WERI-Rb-1 (cell line): ENCODE measurements at regions not wholly inside any gene's neighbourhood (a gene's known extent, or its start where the extent isn't known, plus 50 kb on each side); places are given as distances from the start of the nearest gene placed in this dataset.

Source experiments
- DNase-seq: peaks from one replicate; pipeline ENCODE4 v3.0.0-alpha.2; 2020
- H3K27ac ChIP-seq: fragments of 250-450 bp; sonication (Bioruptor Pico); 2 replicates; pipeline ENCODE4 v1.5.1; 2020; ENCODE audit warnings: mild to moderate bottlenecking, moderate library complexity
- H3K27me3 ChIP-seq: fragments of 250-450 bp; sonication (Bioruptor Pico); 2 replicates; pipeline ENCODE4 v1.5.1; 2021; ENCODE audit warnings: mild to moderate bottlenecking, low read depth, moderate library complexity; ENCODE audit not compliant: insufficient read depth, severe bottlenecking
- H3K36me3 ChIP-seq: fragments of 250-450 bp; sonication (Bioruptor Pico); 2 replicates; pipeline ENCODE4 v1.5.1; 2020; ENCODE audit warnings: mild to moderate bottlenecking, moderate library complexity
- H3K4me3 ChIP-seq: 2 replicates; pipeline ENCODE4 v1.5.1; 2011; ENCODE audit warnings: low read depth, mild to moderate bottlenecking, control low read depth, low read length
- H3K9me3 ChIP-seq: fragments of 250-450 bp; sonication (Bioruptor Pico); 2 replicates; pipeline ENCODE4 v1.5.1; 2021; ENCODE audit warnings: mild to moderate bottlenecking, moderate library complexity; ENCODE audit not compliant: severe bottlenecking
- CTCF ChIP-seq: IDR thresholded peaks from 2 replicates; pipeline ENCODE4 v1.5.1; 2011; ENCODE audit warnings: low read depth, mild to moderate bottlenecking, control low read depth, inconsistent platforms, low read length

- no peak for TF ChIP-seq CTCF
- Histone ChIP-seq H3K27me3 (peaks cover 93% of the 10 kb centered on the region), H3K27ac (no peak overlapping the region), H3K9me3 (no peaks in the 10 kb centered on the region), H3K4me3 (no peak overlapping the region), H3K36me3 (no peaks in the 10 kb centered on the region)
- DNase-seq: no peak
Observed at GRCh38 chr15:98562331-98562937, 85.9 kb upstream of the IGF1R start.

GRCh38 chr15:98565566-98565965 is 82.8 kb upstream of the IGF1R start:
- H3K27ac ChIP-seq: no peak overlapping the region
- H3K27me3 ChIP-seq: peaks cover 93% of the 10 kb centered on the region
- no peaks in the 10 kb centered on the region for H3K36me3 ChIP-seq
- no peaks in the 10 kb centered on the region for H3K9me3 ChIP-seq
- no peak for TF ChIP-seq CTCF
- no peak for DNase-seq
- H3K4me3 ChIP-seq: no peak overlapping the region

GRCh38 chr15:98567951-98568350 is 80.4 kb upstream of the IGF1R start:
- no peak for DNase-seq
- peaks cover 87% of the 10 kb centered on the region for H3K27me3 ChIP-seq
- no peak for TF ChIP-seq CTCF
- no peak overlapping the region for H3K27ac ChIP-seq
- no peak overlapping the region for H3K4me3 ChIP-seq
- no peaks in the 10 kb centered on the region for H3K36me3 ChIP-seq
- H3K9me3 ChIP-seq: no peaks in the 10 kb centered on the region

- Histone ChIP-seq H3K27ac (no peak overlapping the region), H3K9me3 (no peaks in the 10 kb centered on the region), H3K4me3 (no peak overlapping the region), H3K36me3 (no peaks in the 10 kb centered on the region), H3K27me3 (peaks cover 86% of the 10 kb centered on the region)
- no peak for DNase-seq
- TF ChIP-seq CTCF: no peak
Observed at GRCh38 chr15:98568382-98569017, 79.8 kb upstream of the IGF1R start.

GRCh38 chr15:98570119-98570518 is 78.2 kb upstream of the IGF1R start:
- no peaks in the 10 kb centered on the region for H3K9me3 ChIP-seq
- H3K4me3 ChIP-seq: no peak overlapping the region
- H3K36me3 ChIP-seq: no peaks in the 10 kb centered on the region
- no peak for DNase-seq
- H3K27ac ChIP-seq: no peak overlapping the region
- no peak for TF ChIP-seq CTCF
- H3K27me3 ChIP-seq: peaks cover 77% of the 10 kb centered on the region

GRCh38 chr15:98580572-98580971 is 67.8 kb upstream of the IGF1R start:
- Histone ChIP-seq H3K36me3 (no peaks in the 10 kb centered on the region), H3K9me3 (no peaks in the 10 kb centered on the region), H3K27me3 (peaks cover 84% of the 10 kb centered on the region), H3K27ac (no peak overlapping the region), H3K4me3 (no peak overlapping the region)
- no peak for DNase-seq
- TF ChIP-seq CTCF: no peak
